ENCODE measurements at regions not wholly inside any gene's neighbourhood (a gene's known extent, or its start where the extent isn't known, plus 50 kb on each side); places are given as distances from the start of the nearest gene placed in this dataset.

DNA sequence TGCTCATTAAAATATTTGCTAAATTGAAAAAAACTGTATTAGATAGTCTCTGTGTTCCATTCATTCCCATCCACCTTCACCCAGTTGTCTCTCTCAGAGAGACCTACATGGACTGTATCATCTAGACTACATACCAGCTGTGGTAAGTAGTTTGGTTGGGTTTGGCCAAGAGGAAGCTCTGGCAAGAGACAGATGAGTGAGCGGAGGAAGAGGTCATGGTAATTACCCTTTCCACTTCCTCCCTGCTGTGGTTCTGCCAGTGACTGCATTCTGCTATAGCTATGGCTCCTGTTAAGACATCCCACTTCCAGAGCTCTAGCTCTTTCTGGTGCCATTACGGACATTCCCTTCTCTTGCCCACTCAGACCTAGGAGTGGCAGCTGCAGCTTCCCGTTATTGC lies 239.0 kb upstream of the MID1 start:
- in situ Hi-C loops (cut with HindIII; ENCODE audit: low sequenced_read_pairs): no loop called here
- no peak for DNase-seq (ENCODE audit: low read depth)
- no peak for TF ChIP-seq CTCF (IDR thresholded peaks at IDR 0.05; ENCODE audit: low read depth, low read length, missing control alignments)
- H3K4me3 ChIP-seq (ENCODE audit: low read depth, low read length): no peak overlapping the region

- TF ChIP-seq CTCF (IDR thresholded peaks at IDR 0.05; ENCODE audit: low read depth, low read length, missing control alignments): no peak
- in situ Hi-C loops (cut with HindIII; ENCODE audit: low sequenced_read_pairs): no loop called here
- no peak for DNase-seq (ENCODE audit: low read depth)
- no peak overlapping the region for H3K4me3 ChIP-seq (ENCODE audit: low read depth, low read length)
Measured at GRCh38 chrX:10875995-10876394, 235.1 kb upstream of the HCCS start.

DNA sequence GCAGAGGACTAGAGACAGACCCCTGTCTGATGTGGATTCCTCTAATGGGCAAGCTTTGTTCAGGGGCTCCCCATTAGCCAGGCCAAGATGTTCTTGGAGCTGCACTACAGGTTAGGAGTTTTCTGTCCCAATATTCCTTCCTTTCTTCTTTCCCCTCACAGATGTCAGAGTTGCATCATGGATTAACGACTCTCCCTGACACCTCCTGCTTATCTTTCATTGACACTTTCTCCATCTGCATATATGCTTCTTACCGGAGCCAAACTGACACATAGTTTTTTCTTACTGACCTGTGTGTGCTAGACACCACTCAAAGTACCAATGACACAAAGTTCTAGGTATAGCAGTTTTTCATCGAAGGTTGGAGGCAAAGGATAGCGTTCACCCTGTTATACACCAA lies 228.6 kb upstream of the HCCS start:
- DNase-seq (ENCODE audit: low read depth): no peak
- H3K4me3 ChIP-seq (ENCODE audit: low read depth, low read length): no peak overlapping the region
- in situ Hi-C loops (cut with HindIII; ENCODE audit: low sequenced_read_pairs): no loop called here
- TF ChIP-seq CTCF (IDR thresholded peaks at IDR 0.05; ENCODE audit: low read depth, low read length, missing control alignments): no peak

DNA sequence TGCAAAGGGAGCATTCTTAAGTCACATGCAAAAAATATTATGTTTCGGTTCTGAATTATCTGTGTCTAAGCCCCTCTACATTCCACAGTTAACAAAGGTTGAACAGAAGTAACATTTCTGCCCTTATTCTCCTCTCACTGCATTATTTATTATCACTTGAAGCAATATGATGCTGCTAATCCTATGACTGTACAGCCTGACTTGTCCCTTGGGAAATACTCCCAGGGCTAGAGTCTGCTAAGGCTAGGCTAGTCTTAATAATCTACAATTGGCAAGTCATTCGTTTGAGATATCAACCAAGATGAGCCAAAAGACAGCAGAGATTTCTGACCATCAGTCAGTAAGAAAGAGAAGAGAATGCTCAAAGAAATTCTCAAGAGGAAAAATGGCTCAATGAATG lies 226.9 kb upstream of the HCCS start:
- in situ Hi-C loops (cut with HindIII; ENCODE audit: low sequenced_read_pairs): no loop called here
- no peak overlapping the region for H3K4me3 ChIP-seq (ENCODE audit: low read depth, low read length)
- no peak for TF ChIP-seq CTCF (IDR thresholded peaks at IDR 0.05; ENCODE audit: low read depth, low read length, missing control alignments)
- no peak for DNase-seq (ENCODE audit: low read depth)

GRCh38 chrX:10892621-10893225 lies 218.4 kb upstream of the HCCS start:
- no peak for TF ChIP-seq CTCF (IDR thresholded peaks at IDR 0.05; ENCODE audit: low read depth, low read length, missing control alignments)
- DNase-seq (ENCODE audit: low read depth): peak; percentile 12
- no peak overlapping the region for H3K4me3 ChIP-seq (ENCODE audit: low read depth, low read length)
- in situ Hi-C loops (cut with HindIII; ENCODE audit: low sequenced_read_pairs): no loop called here

DNA sequence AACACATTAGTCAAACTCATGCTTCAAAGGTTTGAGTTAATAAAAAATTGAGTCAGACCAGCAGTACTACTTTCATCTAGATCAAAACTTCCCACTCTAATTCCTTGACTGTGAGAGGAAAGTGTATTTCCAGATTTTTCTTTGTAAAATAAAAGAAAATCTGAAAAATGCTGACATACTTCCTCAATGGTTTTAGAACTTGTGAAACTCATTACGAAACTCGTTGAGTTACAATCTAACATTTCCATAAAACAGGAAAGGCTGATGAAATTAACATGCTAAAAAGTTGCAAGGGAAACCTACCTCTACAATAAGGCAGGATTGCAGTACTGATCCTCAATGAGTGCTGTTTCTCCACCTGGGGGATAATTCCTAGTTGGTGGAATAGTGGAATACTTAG lies 217.8 kb upstream of the HCCS start:
- H3K4me3 ChIP-seq (ENCODE audit: low read depth, low read length): no peak overlapping the region
- in situ Hi-C loops (cut with HindIII; ENCODE audit: low sequenced_read_pairs): no loop called here
- TF ChIP-seq CTCF (IDR thresholded peaks at IDR 0.05; ENCODE audit: low read depth, low read length, missing control alignments): no peak
- no peak for DNase-seq (ENCODE audit: low read depth)

GRCh38 chrX:10893976-10894375 lies 217.2 kb upstream of the HCCS start:
- H3K4me3 ChIP-seq (ENCODE audit: low read depth, low read length): no peak overlapping the region
- no peak for TF ChIP-seq CTCF (IDR thresholded peaks at IDR 0.05; ENCODE audit: low read depth, low read length, missing control alignments)
- in situ Hi-C loops (cut with HindIII; ENCODE audit: low sequenced_read_pairs): no loop called here
- no peak for DNase-seq (ENCODE audit: low read depth)

Data from astrocyte of the cerebellum (primary cell).